ENCODE measurements at regions not wholly inside any gene's neighbourhood (a gene's known extent, or its start where the extent isn't known, plus 50 kb on each side); places are given as distances from the start of the nearest gene placed in this dataset.
"Not testable (repeated sequence)": the region's sequence is repeated elsewhere in the genome, so short reads cannot be mapped to it uniquely, and the experiment has no call there.

- intact Hi-C loops (cut with micrococcal nuclease), result no loop called here
- H3K27ac ChIP-seq (ENCODE audit: low read length), result no peak overlapping the region
- no peaks in the 10 kb centered on the region for H3K9me3 ChIP-seq (ENCODE audit: control insufficient read depth, insufficient read depth, low read length)
- H3K4me3 ChIP-seq (ENCODE audit: low read length), result no peak overlapping the region
- H3K4me3 Mint-ChIP-seq, result no peak overlapping the region
- DNase-seq, result no peak
- TF ChIP-seq CTCF (IDR thresholded peaks at IDR 0.05), result no peak
- no peaks in the 10 kb centered on the region for H3K36me3 ChIP-seq (ENCODE audit: control insufficient read depth, insufficient read depth, low read length)
- no peaks in the 10 kb centered on the region for H3K27me3 ChIP-seq (ENCODE audit: control insufficient read depth, insufficient read depth, low read length)
- no peak for ATAC-seq
- no peak overlapping the region for H3K27ac Mint-ChIP-seq
- no peaks in the 10 kb centered on the region for H3K9me3 Mint-ChIP-seq
- peaks cover 4 to 34% of the 10 kb centered on the region in 2 donors for H3K27me3 Mint-ChIP-seq (ENCODE audit: low read depth in 2 of 2)
- 90% methylated on average over 2 of the region's 2 CpGs for WGBS (ENCODE audit: insufficient coverage)
- no peaks in the 10 kb centered on the region for H3K4me1 Mint-ChIP-seq
- H3K4me1 ChIP-seq (ENCODE audit: control insufficient read depth, insufficient read depth, low read length), result no peaks in the 10 kb centered on the region
- no peaks in the 10 kb centered on the region for H3K36me3 Mint-ChIP-seq
Measured at GRCh38 chr4:57308301-57308700, 198.1 kb upstream of the IGFBP7 start.

GRCh38 chr4:57305836-57306235, 195.7 kb upstream of the IGFBP7 start:
- WGBS (ENCODE audit: insufficient coverage), result 99% methylated on average over 5 of the region's 5 CpGs
- H3K9me3 ChIP-seq (ENCODE audit: control insufficient read depth, insufficient read depth, low read length), result no peaks in the 10 kb centered on the region
- Mint-ChIP-seq H3K27me3 (ENCODE audit: low read depth in 2 of 2) (peaks cover 0 to 22% of the 10 kb centered on the region in 2 donors), H3K4me1 (no peaks in the 10 kb centered on the region), H3K9me3 (no peaks in the 10 kb centered on the region), H3K36me3 (no peaks in the 10 kb centered on the region), H3K27ac (no peak overlapping the region), H3K4me3 (no peak overlapping the region)
- DNase-seq (no peak), ATAC-seq (no peak)
- H3K36me3 ChIP-seq (ENCODE audit: control insufficient read depth, insufficient read depth, low read length), result no peaks in the 10 kb centered on the region
- no peak overlapping the region for H3K27ac ChIP-seq (ENCODE audit: low read length)
- intact Hi-C loops (cut with micrococcal nuclease), result no loop called here
- no peaks in the 10 kb centered on the region for H3K4me1 ChIP-seq (ENCODE audit: control insufficient read depth, insufficient read depth, low read length)
- TF ChIP-seq CTCF (IDR thresholded peaks at IDR 0.05), result no peak
- H3K27me3 ChIP-seq (ENCODE audit: control insufficient read depth, insufficient read depth, low read length), result no peaks in the 10 kb centered on the region
- no peak overlapping the region for H3K4me3 ChIP-seq (ENCODE audit: low read length)

- no peak overlapping the region for H3K4me3 ChIP-seq (ENCODE audit: low read length)
- intact Hi-C loops (cut with micrococcal nuclease), result no loop called here
- TF ChIP-seq CTCF (IDR thresholded peaks at IDR 0.05), result no peak
- peaks cover 0 to 16% of the 10 kb centered on the region in 2 donors for H3K27me3 Mint-ChIP-seq (ENCODE audit: low read depth in 2 of 2)
- no peak overlapping the region for H3K27ac Mint-ChIP-seq
- no peaks in the 10 kb centered on the region for H3K9me3 ChIP-seq (ENCODE audit: control insufficient read depth, insufficient read depth, low read length)
- H3K4me1 Mint-ChIP-seq, result no peaks in the 10 kb centered on the region
- H3K36me3 Mint-ChIP-seq, result no peaks in the 10 kb centered on the region
- DNase-seq, result no peak
- no peaks in the 10 kb centered on the region for H3K36me3 ChIP-seq (ENCODE audit: control insufficient read depth, insufficient read depth, low read length)
- no peaks in the 10 kb centered on the region for H3K4me1 ChIP-seq (ENCODE audit: control insufficient read depth, insufficient read depth, low read length)
- H3K27ac ChIP-seq (ENCODE audit: low read length), result no peak overlapping the region
- no peaks in the 10 kb centered on the region for H3K9me3 Mint-ChIP-seq
- H3K27me3 ChIP-seq (ENCODE audit: control insufficient read depth, insufficient read depth, low read length), result no peaks in the 10 kb centered on the region
- WGBS (ENCODE audit: insufficient coverage), result 76% methylated on average over 14 of the region's 14 CpGs
- no peak overlapping the region for H3K4me3 Mint-ChIP-seq
- no peak for ATAC-seq
Measured at GRCh38 chr4:57303012-57303751, 193.0 kb upstream of the IGFBP7 start.

- H3K4me1 Mint-ChIP-seq; H3K4me3 ChIP-seq (ENCODE audit: low read length); H3K36me3 Mint-ChIP-seq; intact Hi-C loops (cut with micrococcal nuclease); H3K27ac ChIP-seq (ENCODE audit: low read length); H3K9me3 ChIP-seq (ENCODE audit: control insufficient read depth, insufficient read depth, low read length); H3K9me3 Mint-ChIP-seq; H3K4me3 Mint-ChIP-seq; H3K36me3 ChIP-seq (ENCODE audit: control insufficient read depth, insufficient read depth, low read length); H3K27me3 Mint-ChIP-seq (ENCODE audit: low read depth in 2 of 2); DNase-seq; H3K4me1 ChIP-seq (ENCODE audit: control insufficient read depth, insufficient read depth, low read length); H3K27ac Mint-ChIP-seq; ATAC-seq; H3K27me3 ChIP-seq (ENCODE audit: control insufficient read depth, insufficient read depth, low read length): not testable (repeated sequence)
- WGBS (ENCODE audit: insufficient coverage), result 95% methylated on average over 23 of the region's 23 CpGs
Measured at GRCh38 chr4:57300300-57300699, 190.1 kb upstream of the IGFBP7 start.

All from natural killer cell (primary cell).